Prostate gland (tissue), 2 donors: ENCODE measurements at regions not wholly inside any gene's neighbourhood (a gene's known extent, or its start where the extent isn't known, plus 50 kb on each side); places are given as distances from the start of the nearest gene placed in this dataset.

ENCODE experiments used
- POLR2A ChIP-seq: fragments of 450-650 bp; IDR thresholded peaks from one replicate; pipeline ENCODE4 v1.6.1; 2016; ENCODE audit warnings: antibody characterized with exemption, mild to moderate bottlenecking
- POLR2AphosphoS5 ChIP-seq: sonication (generic); formaldehyde crosslinking; IDR thresholded peaks from one replicate; pipeline ENCODE4 v1.6.1; 2017; ENCODE audit warnings: antibody characterized with exemption
- TF ChIP-seq, protein P1 (sequence below), 4 experiments: fragments of 200-600 bp in 2 of 4; fragments of 450-650 bp in 2 of 4; sonication (generic) in 2 of 4; IDR thresholded peaks; 1 replicate in 3 of 4; 2 replicates in 1 of 4; pipeline ENCODE4 v1.5.1; 2016 to 2019; ENCODE audit warnings: antibody characterized with exemption in 4 of 4, mild to moderate bottlenecking in 2 of 4, moderate library complexity in 2 of 4

DNA sequence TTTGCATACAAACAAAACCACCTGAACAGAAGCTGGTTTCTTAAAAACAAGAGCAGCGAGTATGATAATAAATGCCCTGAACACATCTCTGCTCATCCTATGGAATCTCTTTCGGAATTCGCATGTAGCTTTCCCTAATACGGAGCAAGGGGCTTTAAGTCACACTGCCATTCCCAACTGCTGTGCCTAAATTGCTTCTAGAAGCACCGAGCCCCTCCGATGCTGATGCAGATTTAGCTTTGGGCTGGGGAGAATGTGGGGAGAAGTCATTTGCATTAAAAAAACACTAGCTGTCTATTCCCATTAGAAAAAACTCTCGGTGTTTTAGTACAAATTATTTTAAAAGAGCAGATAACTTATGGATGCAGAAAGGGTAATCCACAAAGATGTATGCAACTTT is 76.9 kb downstream of the CD83 start:
- TF ChIP-seq, protein P1, sequence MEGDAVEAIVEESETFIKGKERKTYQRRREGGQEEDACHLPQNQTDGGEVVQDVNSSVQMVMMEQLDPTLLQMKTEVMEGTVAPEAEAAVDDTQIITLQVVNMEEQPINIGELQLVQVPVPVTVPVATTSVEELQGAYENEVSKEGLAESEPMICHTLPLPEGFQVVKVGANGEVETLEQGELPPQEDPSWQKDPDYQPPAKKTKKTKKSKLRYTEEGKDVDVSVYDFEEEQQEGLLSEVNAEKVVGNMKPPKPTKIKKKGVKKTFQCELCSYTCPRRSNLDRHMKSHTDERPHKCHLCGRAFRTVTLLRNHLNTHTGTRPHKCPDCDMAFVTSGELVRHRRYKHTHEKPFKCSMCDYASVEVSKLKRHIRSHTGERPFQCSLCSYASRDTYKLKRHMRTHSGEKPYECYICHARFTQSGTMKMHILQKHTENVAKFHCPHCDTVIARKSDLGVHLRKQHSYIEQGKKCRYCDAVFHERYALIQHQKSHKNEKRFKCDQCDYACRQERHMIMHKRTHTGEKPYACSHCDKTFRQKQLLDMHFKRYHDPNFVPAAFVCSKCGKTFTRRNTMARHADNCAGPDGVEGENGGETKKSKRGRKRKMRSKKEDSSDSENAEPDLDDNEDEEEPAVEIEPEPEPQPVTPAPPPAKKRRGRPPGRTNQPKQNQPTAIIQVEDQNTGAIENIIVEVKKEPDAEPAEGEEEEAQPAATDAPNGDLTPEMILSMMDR (IDR thresholded peaks at IDR 0.05) = no peak
- TF ChIP-seq POLR2AphosphoS5 = no peak
- no peak for TF ChIP-seq POLR2A
